ENCODE measurements at regions not wholly inside any gene's neighbourhood (a gene's known extent, or its start where the extent isn't known, plus 50 kb on each side); places are given as distances from the start of the nearest gene placed in this dataset.
"Not testable (repeated sequence)": the region's sequence is repeated elsewhere in the genome, so short reads cannot be mapped to it uniquely, and the experiment has no call there.

- TF ChIP-seq REST (tag by site-specific recombination; IDR thresholded peaks at IDR 0.05); CTCF (tag by site-specific recombination; IDR thresholded peaks at IDR 0.05); ZNF366 (tag by site-specific recombination; conservative IDR thresholded peaks at IDR 0.05); MEIS1 (CRISPR knock-in tag; IDR thresholded peaks at IDR 0.05; ENCODE audit: borderline replicate concordance); ZNF280D (tag by site-specific recombination; IDR thresholded peaks at IDR 0.05); PRDM4 (tag by site-specific recombination; IDR thresholded peaks at IDR 0.05); ZNF639 (tag by site-specific recombination; IDR thresholded peaks at IDR 0.05); ZNF792 (tag by site-specific recombination; IDR thresholded peaks at IDR 0.05); KLF7 (tag by site-specific recombination; IDR thresholded peaks at IDR 0.05; ENCODE audit: borderline replicate concordance); KLF10 (tag by site-specific recombination; IDR thresholded peaks at IDR 0.05); ZNF585B (tag by site-specific recombination; IDR thresholded peaks at IDR 0.05): not testable (repeated sequence)
Measured at GRCh38 chr21:10415456-10415855, 105.9 kb upstream of the TPTE start.
